ENCODE measurements at regions not wholly inside any gene's neighbourhood (a gene's known extent, or its start where the extent isn't known, plus 50 kb on each side); places are given as distances from the start of the nearest gene placed in this dataset.

GRCh38 chr14:101353422-101353821 lies 207.9 kb upstream of the DIO3 start:
- H3K36me3 ChIP-seq, result no peaks in the 10 kb centered on the region
- H3K4me1 ChIP-seq, result no peaks in the 10 kb centered on the region
- DNase-seq (no peak), ATAC-seq (no peak)
- H3K4me3 ChIP-seq, result no peak overlapping the region
- TF ChIP-seq, protein P1, sequence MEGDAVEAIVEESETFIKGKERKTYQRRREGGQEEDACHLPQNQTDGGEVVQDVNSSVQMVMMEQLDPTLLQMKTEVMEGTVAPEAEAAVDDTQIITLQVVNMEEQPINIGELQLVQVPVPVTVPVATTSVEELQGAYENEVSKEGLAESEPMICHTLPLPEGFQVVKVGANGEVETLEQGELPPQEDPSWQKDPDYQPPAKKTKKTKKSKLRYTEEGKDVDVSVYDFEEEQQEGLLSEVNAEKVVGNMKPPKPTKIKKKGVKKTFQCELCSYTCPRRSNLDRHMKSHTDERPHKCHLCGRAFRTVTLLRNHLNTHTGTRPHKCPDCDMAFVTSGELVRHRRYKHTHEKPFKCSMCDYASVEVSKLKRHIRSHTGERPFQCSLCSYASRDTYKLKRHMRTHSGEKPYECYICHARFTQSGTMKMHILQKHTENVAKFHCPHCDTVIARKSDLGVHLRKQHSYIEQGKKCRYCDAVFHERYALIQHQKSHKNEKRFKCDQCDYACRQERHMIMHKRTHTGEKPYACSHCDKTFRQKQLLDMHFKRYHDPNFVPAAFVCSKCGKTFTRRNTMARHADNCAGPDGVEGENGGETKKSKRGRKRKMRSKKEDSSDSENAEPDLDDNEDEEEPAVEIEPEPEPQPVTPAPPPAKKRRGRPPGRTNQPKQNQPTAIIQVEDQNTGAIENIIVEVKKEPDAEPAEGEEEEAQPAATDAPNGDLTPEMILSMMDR (IDR thresholded peaks at IDR 0.05), result no peak
- intact Hi-C loops (cut with DNase I), result no loop called here
- peaks cover 5% of the 10 kb centered on the region for H3K9me3 ChIP-seq
- no peaks in the 10 kb centered on the region for H3K27me3 ChIP-seq (ENCODE audit: low read depth)
- H3K27ac ChIP-seq, result no peak overlapping the region

GRCh38 chr14:101354726-101355125 lies 206.6 kb upstream of the DIO3 start:
- intact Hi-C loops (cut with DNase I), result no loop called here
- no peaks in the 10 kb centered on the region for H3K36me3 ChIP-seq
- no peak overlapping the region for H3K27ac ChIP-seq
- ATAC-seq (no peak), DNase-seq (no peak)
- H3K4me1 ChIP-seq, result no peaks in the 10 kb centered on the region
- no peaks in the 10 kb centered on the region for H3K27me3 ChIP-seq (ENCODE audit: low read depth)
- TF ChIP-seq, protein P1 (IDR thresholded peaks at IDR 0.05), result no peak
- peaks cover 5% of the 10 kb centered on the region for H3K9me3 ChIP-seq
- H3K4me3 ChIP-seq, result no peak overlapping the region

DNA sequence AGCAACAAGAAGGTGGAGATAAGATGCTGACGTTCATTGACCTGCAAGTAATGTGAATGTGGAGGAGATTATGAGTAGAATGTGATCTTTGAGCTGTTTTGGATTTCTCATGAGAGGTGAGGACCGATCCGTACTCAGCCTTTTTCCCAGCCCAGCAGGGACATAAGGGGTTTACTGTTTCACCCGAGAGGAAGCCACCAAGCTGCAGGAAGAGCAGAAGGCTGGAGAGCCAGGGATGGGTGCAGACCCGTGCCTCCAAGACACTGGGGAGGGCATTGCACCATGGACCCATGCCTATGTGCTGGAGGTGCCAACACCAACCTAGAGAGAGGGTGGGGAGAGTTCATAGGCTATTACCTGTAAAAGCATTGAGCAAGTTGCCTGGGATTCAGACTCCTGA lies 206.0 kb upstream of the DIO3 start:
- DNase-seq, result no peak
- Histone ChIP-seq H3K36me3 (no peaks in the 10 kb centered on the region), H3K27me3 (ENCODE audit: low read depth) (no peaks in the 10 kb centered on the region), H3K4me3 (no peak overlapping the region), H3K9me3 (peaks cover 5% of the 10 kb centered on the region), H3K4me1 (no peaks in the 10 kb centered on the region), H3K27ac (no peak overlapping the region)
- intact Hi-C loops (cut with DNase I), result no loop called here
- TF ChIP-seq, protein P1 (IDR thresholded peaks at IDR 0.05), result no peak
- ATAC-seq, result no peak

DNA sequence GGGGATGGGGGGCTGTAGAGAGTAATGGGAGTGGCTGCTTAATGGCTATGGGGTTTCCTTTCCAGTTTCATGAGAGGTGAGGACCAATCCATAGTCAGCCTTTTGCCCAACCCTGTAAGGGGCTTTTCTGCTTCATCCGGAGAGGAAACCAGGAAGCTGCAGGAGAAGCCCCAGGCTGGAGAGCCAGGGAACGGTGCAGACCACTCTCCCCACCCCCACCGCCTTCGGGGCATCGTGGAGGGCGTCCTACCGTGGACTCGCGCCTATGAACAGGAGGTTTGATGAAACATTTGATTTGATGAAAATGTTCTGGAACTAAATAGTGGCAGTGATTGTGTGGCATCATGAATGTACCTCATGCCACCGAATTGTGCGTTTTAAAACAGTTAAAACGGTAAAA lies 204.3 kb upstream of the DIO3 start:
- H3K9me3 ChIP-seq, result peaks cover 5% of the 10 kb centered on the region
- H3K4me1 ChIP-seq, result peaks cover 5% of the 10 kb centered on the region
- TF ChIP-seq, protein P1 (IDR thresholded peaks at IDR 0.05), result no peak
- H3K36me3 ChIP-seq, result no peaks in the 10 kb centered on the region
- no peak overlapping the region for H3K4me3 ChIP-seq
- intact Hi-C loops (cut with DNase I), result no loop called here
- DNase-seq (no peak), ATAC-seq (no peak)
- H3K27me3 ChIP-seq (ENCODE audit: low read depth), result no peaks in the 10 kb centered on the region
- no peak overlapping the region for H3K27ac ChIP-seq

- intact Hi-C loops (cut with DNase I), result no loop called here
- H3K27me3 ChIP-seq (ENCODE audit: low read depth), result no peaks in the 10 kb centered on the region
- no peak overlapping the region for H3K4me3 ChIP-seq
- no peaks in the 10 kb centered on the region for H3K36me3 ChIP-seq
- TF ChIP-seq, protein P1 (IDR thresholded peaks at IDR 0.05), result no peak
- no peak overlapping the region for H3K27ac ChIP-seq
- peaks cover 5% of the 10 kb centered on the region for H3K4me1 ChIP-seq
- ATAC-seq (no peak), DNase-seq (no peak)
- H3K9me3 ChIP-seq, result peaks cover 5% of the 10 kb centered on the region
Observed at GRCh38 chr14:101357559-101358319, 203.6 kb upstream of the DIO3 start.

All from lower lobe of right lung (tissue), 2 donors.